Pancreas (tissue), 10 donors: ENCODE measurements at regions not wholly inside any gene's neighbourhood (a gene's known extent, or its start where the extent isn't known, plus 50 kb on each side); places are given as distances from the start of the nearest gene placed in this dataset.

Source experiments
- ATAC-seq, 4 donors: fragments of 200-7000 bp; cut with Tn5 transposase; one replicate each; pipeline versions ENCODE4 v1.8.0 to v1.9.1; 2020; ENCODE audit warnings: mild to moderate bottlenecking in 4 of 4, moderate library complexity in 4 of 4
- DNase-seq, 6 donors: peaks; one replicate each; pipeline ENCODE4 v3.0.0-alpha.2; 2020
- FAIRE-seq: peaks from 2 replicates; lab custom pipeline; 2012; peaks lifted over from hg19 to GRCh38; lab: Jason Lieb, UNC
- H3K27ac ChIP-seq, 4 donors: fragments of 200-600 bp; sonication (generic); 1 replicate in 3 of 4; 2 replicates in 1 of 4; pipeline versions ENCODE4 v1.5.0 to v1.8.0; 2020
- H3K27me3 ChIP-seq, 4 donors: fragments of 200-600 bp; one replicate each; pipeline ENCODE4 v1.8.0; 2021
- H3K36me3 ChIP-seq, 3 donors: fragments of 200-600 bp; sonication (generic) in 1 of 3; one replicate each; pipeline versions ENCODE4 v1.5.0 to v1.8.0; 2020 to 2021
- H3K4me1 ChIP-seq, 3 donors: fragments of 200-600 bp; one replicate each; pipeline ENCODE4 v1.8.0; 2021
- H3K4me3 ChIP-seq, 4 donors: fragments of 200-600 bp; sonication (generic) in 2 of 4; one replicate each; pipeline versions ENCODE4 v1.5.0 to v1.8.0; 2020 to 2021
- H3K9me3 ChIP-seq, 4 donors: fragments of 200-600 bp; one replicate each; pipeline ENCODE4 v1.8.0; 2021
- WGBS, 2 donors: extraction: QIAGEN DNeasy Blood & Tissue Kit; methylation state at CpG; one replicate each; pipeline ENCODE4 v1.1.7; 2013; 5-methylcytosine and 5-hydroxymethylcytosine counted together
- intact Hi-C, 3 donors: fragments of 100-400 bp; cut with DNase I; formaldehyde crosslinking; loops; one replicate each; pipeline versions ENCODE4 v1.11.1 to v1.14.2; 2022
- TF ChIP-seq, protein P1 (sequence below), 4 donors: fragments of 200-600 bp; sonication (generic) in 3 of 4; IDR thresholded peaks; one replicate each; pipeline versions ENCODE4 v1.5.0 to v1.8.0; 2021; ENCODE audit warnings: antibody characterized with exemption in 4 of 4
- donor health status: healthy with polysubstance abuse.
- donor health status: DM: no; HTN: no; CAD: no; lungs with moderate emphysema.
- donor health status: DM: no; HTN: no; CAD: no.
- donor health status: control.
- donor health status: control.
- donor health status: Bipolar disorder and iron deficiency.
- donor health status: DM: yes; HTN: yes; CAD: no.
- donor health status: DM: no; HTN: no; CAD: no.
- donor health status: DM: no; HTN: no; CAD: no.
- donor health status: DM: yes; HTN: yes; CAD: no.

DNA sequence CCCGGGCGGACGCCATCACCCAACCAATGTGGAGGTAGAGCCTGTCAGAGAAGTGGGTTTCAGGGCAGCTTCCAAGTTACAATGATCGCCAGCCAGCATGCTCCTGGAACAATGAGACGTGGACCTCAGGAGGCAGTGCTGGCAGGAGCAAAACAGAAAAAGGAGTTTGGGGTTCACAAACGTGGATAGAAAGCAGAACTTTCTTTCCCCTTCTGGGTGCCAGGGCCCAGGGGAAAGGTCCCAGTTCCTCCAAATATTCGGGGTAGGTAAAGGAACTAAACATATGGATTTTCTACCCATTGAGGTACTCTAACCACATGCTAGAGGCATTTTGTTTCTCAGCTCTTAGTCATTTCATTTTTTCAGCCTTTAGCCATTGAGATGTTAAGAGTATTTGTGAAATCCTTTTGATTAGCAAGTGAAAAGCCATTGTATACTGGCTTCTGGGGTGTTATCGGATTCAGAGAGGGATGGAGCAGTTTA is 488.4 kb upstream of the ADGRL2 start:
- H3K36me3 ChIP-seq, result no peaks in the 10 kb centered on the region
- FAIRE-seq, result no peak
- WGBS, 2 donors, result 75 to 84% methylated on average over 8 of the region's 8 CpGs
- TF ChIP-seq, protein P1, sequence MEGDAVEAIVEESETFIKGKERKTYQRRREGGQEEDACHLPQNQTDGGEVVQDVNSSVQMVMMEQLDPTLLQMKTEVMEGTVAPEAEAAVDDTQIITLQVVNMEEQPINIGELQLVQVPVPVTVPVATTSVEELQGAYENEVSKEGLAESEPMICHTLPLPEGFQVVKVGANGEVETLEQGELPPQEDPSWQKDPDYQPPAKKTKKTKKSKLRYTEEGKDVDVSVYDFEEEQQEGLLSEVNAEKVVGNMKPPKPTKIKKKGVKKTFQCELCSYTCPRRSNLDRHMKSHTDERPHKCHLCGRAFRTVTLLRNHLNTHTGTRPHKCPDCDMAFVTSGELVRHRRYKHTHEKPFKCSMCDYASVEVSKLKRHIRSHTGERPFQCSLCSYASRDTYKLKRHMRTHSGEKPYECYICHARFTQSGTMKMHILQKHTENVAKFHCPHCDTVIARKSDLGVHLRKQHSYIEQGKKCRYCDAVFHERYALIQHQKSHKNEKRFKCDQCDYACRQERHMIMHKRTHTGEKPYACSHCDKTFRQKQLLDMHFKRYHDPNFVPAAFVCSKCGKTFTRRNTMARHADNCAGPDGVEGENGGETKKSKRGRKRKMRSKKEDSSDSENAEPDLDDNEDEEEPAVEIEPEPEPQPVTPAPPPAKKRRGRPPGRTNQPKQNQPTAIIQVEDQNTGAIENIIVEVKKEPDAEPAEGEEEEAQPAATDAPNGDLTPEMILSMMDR (IDR thresholded peaks at IDR 0.05), result no peak
- no peak for DNase-seq
- intact Hi-C loops, result no loop called here
- ATAC-seq, result no peak
- H3K4me3 ChIP-seq, result no peak overlapping the region
- H3K27ac ChIP-seq, result no peak overlapping the region
- no peaks in the 10 kb centered on the region for H3K4me1 ChIP-seq
- H3K9me3 ChIP-seq, result no peaks in the 10 kb centered on the region
- H3K27me3 ChIP-seq, result no peaks in the 10 kb centered on the region

- FAIRE-seq (no peak), DNase-seq (no peak), ATAC-seq (no peak)
- no peaks in the 10 kb centered on the region for H3K9me3 ChIP-seq
- no peak overlapping the region for H3K27ac ChIP-seq
- H3K4me1 ChIP-seq, result no peaks in the 10 kb centered on the region
- TF ChIP-seq, protein P1 (IDR thresholded peaks at IDR 0.05), result no peak
- intact Hi-C loops, result no loop called here
- no peak overlapping the region for H3K4me3 ChIP-seq
- H3K27me3 ChIP-seq, result no peaks in the 10 kb centered on the region
- no peaks in the 10 kb centered on the region for H3K36me3 ChIP-seq
- WGBS, 2 donors, result 63 to 88% methylated on average over 1 of the region's 1 CpG
Observed at GRCh38 chr1:81310250-81310649, 490.5 kb upstream of the ADGRL2 start.

- Histone ChIP-seq H3K4me1 (no peaks in the 10 kb centered on the region), H3K4me3 (no peak overlapping the region), H3K27ac (no peak overlapping the region), H3K27me3 (no peaks in the 10 kb centered on the region), H3K9me3 (no peaks in the 10 kb centered on the region), H3K36me3 (no peaks in the 10 kb centered on the region)
- no peak for ATAC-seq
- DNase-seq, result no peak
- WGBS, 2 donors, result 36 to 41% methylated on average over 6 of the region's 6 CpGs
- intact Hi-C loops, result no loop called here
- FAIRE-seq, result no peak
- TF ChIP-seq, protein P1 (IDR thresholded peaks at IDR 0.05), result no peak
Observed at GRCh38 chr1:81308191-81308590, 492.5 kb upstream of the ADGRL2 start.

DNA sequence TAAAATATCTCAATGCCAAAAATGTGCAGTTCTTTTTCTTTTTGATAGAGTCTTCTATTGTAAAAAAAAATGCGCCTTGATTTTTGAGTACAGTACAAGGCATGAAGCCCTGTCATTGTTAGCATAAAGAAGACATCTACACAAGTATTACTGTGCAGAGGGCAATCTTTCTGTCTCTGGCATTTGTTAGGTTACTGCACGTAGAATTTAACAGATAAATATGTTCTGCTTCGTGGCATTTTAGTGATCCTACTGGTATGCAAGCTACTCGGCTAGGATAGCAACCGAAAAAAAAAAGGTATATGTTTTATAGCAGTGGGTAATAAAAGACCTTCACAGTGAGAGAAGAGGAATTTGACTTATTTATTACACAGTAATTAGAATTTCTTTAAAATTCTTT is 492.9 kb upstream of the ADGRL2 start:
- no peak overlapping the region for H3K4me3 ChIP-seq
- H3K36me3 ChIP-seq, result no peaks in the 10 kb centered on the region
- no peaks in the 10 kb centered on the region for H3K4me1 ChIP-seq
- ATAC-seq (no peak), FAIRE-seq (no peak), DNase-seq (no peak)
- 35 to 45% methylated on average over 5 of the region's 5 CpGs for WGBS, 2 donors
- intact Hi-C loops, result no loop called here
- no peaks in the 10 kb centered on the region for H3K9me3 ChIP-seq
- no peaks in the 10 kb centered on the region for H3K27me3 ChIP-seq
- TF ChIP-seq, protein P1 (IDR thresholded peaks at IDR 0.05), result no peak
- H3K27ac ChIP-seq, result no peak overlapping the region

- Histone ChIP-seq H3K9me3 (no peaks in the 10 kb centered on the region), H3K4me1 (no peaks in the 10 kb centered on the region), H3K27ac (no peak overlapping the region), H3K36me3 (no peaks in the 10 kb centered on the region), H3K4me3 (peak overlapping the region; percentile 0 to 39 (median 12)), H3K27me3 (no peaks in the 10 kb centered on the region)
- TF ChIP-seq, protein P1 (IDR thresholded peaks at IDR 0.05), result no peak
- ATAC-seq (peak; percentile 40 to 90 (median 82)), DNase-seq (no peak), FAIRE-seq (peak; percentile 78)
- intact Hi-C loops, result no loop called here
- WGBS, 2 donors, result 2 to 4% methylated on average over 7 of the region's 7 CpGs
Observed at GRCh38 chr1:81305997-81306452, 494.7 kb upstream of the ADGRL2 start.
